ENCODE measurements at regions not wholly inside any gene's neighbourhood (a gene's known extent, or its start where the extent isn't known, plus 50 kb on each side); places are given as distances from the start of the nearest gene placed in this dataset.

DNA sequence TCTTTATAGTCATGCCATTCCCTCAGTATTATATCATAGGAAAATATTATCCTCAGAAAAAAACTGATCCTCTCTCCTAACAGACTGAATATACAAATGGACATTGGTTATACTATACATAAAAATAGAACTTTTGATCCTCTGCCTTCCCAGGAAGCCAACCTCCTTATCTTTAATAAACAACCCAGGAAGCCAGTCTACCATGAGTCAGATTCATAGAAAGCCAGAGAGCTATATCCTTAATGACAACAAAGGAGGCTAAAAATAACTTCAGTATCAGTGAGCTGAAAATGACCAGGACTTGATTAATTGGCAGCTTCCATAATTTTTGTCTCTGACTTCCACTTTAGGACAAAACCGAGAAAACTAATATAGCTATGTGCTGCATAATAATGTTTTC, 58.0 kb upstream of the USP9Y start:
- in situ Hi-C loops (cut with HindIII; ENCODE audit: low pct_unique_long_range_greater_than_20kb, low sequenced_read_pairs): no loop called here

DNA sequence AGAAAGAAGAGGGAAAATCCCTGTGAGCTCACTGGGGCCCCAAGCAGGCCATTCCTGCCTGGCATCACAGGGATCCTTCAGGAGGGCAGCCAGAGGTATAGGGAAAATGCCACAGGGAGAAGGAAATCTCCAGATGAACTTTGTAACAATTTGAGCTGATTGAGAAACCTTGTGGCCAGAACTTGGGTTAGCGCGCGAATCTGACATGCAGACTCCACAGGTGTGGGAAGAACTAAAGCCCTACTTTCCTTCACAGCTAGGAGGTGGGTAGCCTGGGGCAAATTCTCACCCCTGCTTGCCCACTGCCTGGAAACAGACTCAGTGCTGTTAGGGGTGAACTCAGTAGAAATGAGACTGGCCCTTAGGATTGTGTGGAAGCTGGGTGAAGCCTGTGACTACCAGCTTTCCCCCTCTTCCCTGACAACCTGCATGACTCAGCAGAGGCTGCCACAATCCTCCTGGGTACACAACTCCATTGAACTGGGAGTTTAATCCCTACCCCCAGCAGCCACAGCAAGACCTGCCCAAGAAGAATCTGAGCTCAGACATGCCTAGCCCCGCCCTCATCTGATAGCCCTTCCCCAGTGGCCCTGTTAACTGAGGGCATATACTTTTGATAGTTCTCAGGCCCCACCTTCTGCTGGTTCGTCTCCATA, 57.2 kb upstream of the USP9Y start:
- in situ Hi-C loops (cut with HindIII; ENCODE audit: low pct_unique_long_range_greater_than_20kb, low sequenced_read_pairs): no loop called here
- peak; percentile 52 for DNase-seq (ENCODE audit: low read depth)

More for the DNA sequence above, 58.0 kb upstream of the USP9Y start:
- peak; percentile 31 for DNase-seq (ENCODE audit: low read depth)

GRCh38 chrY:12651095-12651494, 49.9 kb upstream of the USP9Y start:
- in situ Hi-C loops (cut with HindIII; ENCODE audit: low pct_unique_long_range_greater_than_20kb, low sequenced_read_pairs): no loop called here
- no peak for DNase-seq (ENCODE audit: low read depth)

All from Caki2 (cell line).